H1 (cell line): ENCODE measurements at regions not wholly inside any gene's neighbourhood (a gene's known extent, or its start where the extent isn't known, plus 50 kb on each side); places are given as distances from the start of the nearest gene placed in this dataset.

Experiments used
- CTCF ChIA-PET: fragments of 300-600 bp; sonication (Branson Sonifier 250); formaldehyde crosslinking; loops from one replicate; lab custom pipeline; 2021; ENCODE audit not compliant: partially characterized antibody; lab: Charles Lee
- POLR2A ChIA-PET: fragments of 300-600 bp; sonication (Branson Sonifier 250); formaldehyde crosslinking; loops from one replicate; lab custom pipeline; 2021; ENCODE audit warnings: inconsistent platforms; ENCODE audit not compliant: partially characterized antibody; lab: Charles Lee
- DNase-seq, 2 experiments: peaks; one replicate each; pipeline versions ENCODE4 v3.0.0 to v3.0.0-alpha.2; 2010 to 2022; ENCODE audit warnings: low spot score in 2 of 2, low read depth in 1 of 2, mixed read lengths in 1 of 2
- FAIRE-seq: peaks from 2 replicates; lab custom pipeline; 2011; peaks lifted over from hg19 to GRCh38; lab: Jason Lieb, UNC
- H2AFZ ChIP-seq: 2 replicates; pipeline ENCODE4 v1.8.1; 2012; ENCODE audit warnings: low read length, inconsistent platforms
- H2AK5ac ChIP-seq: 2 replicates; pipeline ENCODE4 v1.6.1; 2013; ENCODE audit warnings: low read depth, low read length
- H2BK120ac ChIP-seq: replicated peaks from 2 replicates; pipeline ENCODE3; 2013; ENCODE audit warnings: low read depth, low read length, inconsistent platforms
- H2BK12ac ChIP-seq: 2 replicates; pipeline ENCODE4 v1.6.1; 2013; ENCODE audit warnings: low read depth, low read length
- H2BK15ac ChIP-seq: 2 replicates; pipeline ENCODE4 v1.6.1; 2013; ENCODE audit warnings: low read length
- H2BK20ac ChIP-seq: 2 replicates; pipeline ENCODE4 v1.6.1; 2013; ENCODE audit warnings: low read length
- H2BK5ac ChIP-seq: 2 replicates; pipeline ENCODE4 v1.6.1; 2013; ENCODE audit warnings: low read depth, low read length
- H3K14ac ChIP-seq: 2 replicates; pipeline ENCODE4 v1.6.1; 2013; ENCODE audit warnings: inconsistent platforms; ENCODE audit not compliant: insufficient read length
- H3K18ac ChIP-seq: 2 replicates; pipeline ENCODE4 v1.6.1; 2013; ENCODE audit warnings: low read length; ENCODE audit errors: extremely low read depth
- H3K23ac ChIP-seq: 2 replicates; pipeline ENCODE4 v1.6.1; 2013; ENCODE audit warnings: inconsistent platforms; ENCODE audit not compliant: insufficient read length
- H3K23me2 ChIP-seq: 2 replicates; pipeline ENCODE4 v1.6.1; 2013; ENCODE audit warnings: low read depth, low read length
- H3K27ac ChIP-seq: 2 replicates; pipeline ENCODE4 v1.6.1; 2011; ENCODE audit warnings: low read depth, low read length, inconsistent platforms
- H3K27me3 ChIP-seq, 4 experiments: replicated peaks in 1 of 4; 1 replicate in 1 of 4; 2 replicates in 3 of 4; pipeline versions ENCODE4 v1.6.1 to v1.8.1; 2011 to 2013; ENCODE audit warnings: low read length in 3 of 4, mild to moderate bottlenecking in 3 of 4, inconsistent platforms in 2 of 4, mixed read lengths in 2 of 4, moderate library complexity in 1 of 4; ENCODE audit not compliant: control insufficient read depth in 3 of 4, insufficient read depth in 3 of 4; ENCODE audit errors: extremely low read depth in 1 of 4
- H3K36me3 ChIP-seq, 4 experiments: 2 replicates each; pipeline versions ENCODE4 v1.6.1 to v1.8.1; 2011 to 2013; ENCODE audit warnings: mild to moderate bottlenecking in 4 of 4, low read length in 3 of 4, moderate library complexity in 2 of 4, control low read depth in 1 of 4, inconsistent platforms in 1 of 4; ENCODE audit not compliant: insufficient read depth in 4 of 4, control insufficient read depth in 2 of 4
- H3K4ac ChIP-seq: replicated peaks from 2 replicates; pipeline ENCODE3; 2013; ENCODE audit warnings: low read length, low read depth, mixed read lengths, inconsistent platforms; ENCODE audit not compliant: insufficient read length
- H3K4me1 ChIP-seq, 4 experiments: replicated peaks in 1 of 4; 1 replicate in 1 of 4; 2 replicates in 3 of 4; pipeline versions ENCODE4 v1.6.1 to v1.8.1; 2011 to 2013; ENCODE audit warnings: low read length in 3 of 4, inconsistent platforms in 2 of 4, mixed read lengths in 1 of 4; ENCODE audit not compliant: insufficient read depth in 4 of 4, control insufficient read depth in 3 of 4
- H3K4me2 ChIP-seq, 2 experiments: 2 replicates each; pipeline versions ENCODE4 v1.6.1 to v1.8.1; 2011 to 2013; ENCODE audit warnings: low read depth in 2 of 2, low read length in 2 of 2, control low read depth in 1 of 2, inconsistent platforms in 1 of 2, mild to moderate bottlenecking in 1 of 2; ENCODE audit not compliant: insufficient read depth in 1 of 2
- H3K4me3 ChIP-seq, 4 experiments: fragments of 200-600, 300-600 bp in 1 of 4; sonication (generic), shearing (Covaris generic), sonication (Bioruptor Twin) in 1 of 4; 2 replicates each; pipeline versions ENCODE4 v1.5.1 to v1.8.1; 2011 to 2016; ENCODE audit warnings: low read length in 4 of 4, low read depth in 3 of 4, control low read depth in 2 of 4, inconsistent platforms in 2 of 4, mild to moderate bottlenecking in 2 of 4, mixed read lengths in 1 of 4, moderate library complexity in 1 of 4; ENCODE audit not compliant: insufficient read depth in 2 of 4; ENCODE audit errors: extremely low read depth in 1 of 4
- H3K56ac ChIP-seq: replicated peaks from 2 replicates; pipeline ENCODE3; 2013; ENCODE audit warnings: low read depth, mild to moderate bottlenecking, mixed read lengths, low read length, inconsistent platforms; ENCODE audit not compliant: insufficient read length
- H3K79me1 ChIP-seq: 2 replicates; pipeline ENCODE4 v1.6.1; 2013; ENCODE audit warnings: low read depth, low read length, control low read depth
- H3K79me2 ChIP-seq, 2 experiments: 2 replicates each; pipeline versions ENCODE4 v1.6.1 to v1.8.1; 2012 to 2013; ENCODE audit warnings: low read length in 2 of 2, mild to moderate bottlenecking in 2 of 2, inconsistent platforms in 1 of 2; ENCODE audit not compliant: insufficient read depth in 2 of 2, control insufficient read depth in 1 of 2
- H3K9ac ChIP-seq, 4 experiments: replicated peaks in 1 of 4; 1 replicate in 1 of 4; 2 replicates in 3 of 4; pipeline versions ENCODE4 v1.6.1 to v1.8.1; 2011 to 2013; ENCODE audit warnings: low read depth in 3 of 4, low read length in 3 of 4, control low read depth in 2 of 4, mild to moderate bottlenecking in 2 of 4, moderate library complexity in 2 of 4, inconsistent platforms in 1 of 4; ENCODE audit errors: extremely low read depth in 1 of 4
- H3K9me3 ChIP-seq, 2 experiments: 2 replicates each; pipeline versions ENCODE4 v1.6.1 to v1.8.1; 2012 to 2013; ENCODE audit warnings: mild to moderate bottlenecking in 2 of 2, moderate library complexity in 2 of 2, control low read depth in 1 of 2, inconsistent platforms in 1 of 2, low read depth in 1 of 2, low read length in 1 of 2, mixed read lengths in 1 of 2; ENCODE audit not compliant: insufficient read depth in 2 of 2
- H4K20me1 ChIP-seq, 2 experiments: replicated peaks in 1 of 2; 2 replicates each; pipeline versions ENCODE3 to v1.8.1; 2011 to 2013; ENCODE audit warnings: inconsistent platforms in 2 of 2, low read length in 2 of 2, mild to moderate bottlenecking in 1 of 2; ENCODE audit not compliant: insufficient read depth in 2 of 2, control insufficient read depth in 1 of 2
- H4K5ac ChIP-seq: 2 replicates; pipeline ENCODE4 v1.6.1; 2013; ENCODE audit warnings: low read length, low read depth, mixed read lengths, inconsistent platforms; ENCODE audit not compliant: insufficient read length
- H4K8ac ChIP-seq: 2 replicates; pipeline ENCODE4 v1.8.0; 2013; ENCODE audit warnings: mild to moderate bottlenecking, moderate library complexity, low read length, inconsistent platforms; ENCODE audit not compliant: insufficient read depth; ENCODE audit errors: extremely low read depth
- H4K91ac ChIP-seq: replicated peaks from 2 replicates; pipeline ENCODE3; 2013; ENCODE audit warnings: low read length, mixed read lengths, inconsistent platforms; ENCODE audit not compliant: insufficient read length
- ASH2L ChIP-seq: fragments of 200-600, 300-600 bp; sonication (generic); IDR thresholded peaks from one replicate; pipeline ENCODE4 v1.7.1; 2017; ENCODE audit warnings: low read length
- BCL11A ChIP-seq, 2 experiments: IDR thresholded peaks; one replicate each; pipeline ENCODE4 v1.6.1; 2011; ENCODE audit warnings: low read depth in 2 of 2, low read length in 2 of 2, mild to moderate bottlenecking in 2 of 2
- CBX8 ChIP-seq: fragments of 300-800, 300-1000 bp; sonication (generic); IDR thresholded peaks from 2 replicates; pipeline ENCODE4 v1.7.1; 2016; ENCODE audit warnings: low read depth, low read length, borderline replicate concordance
- CTBP2 ChIP-seq: IDR thresholded peaks from 2 replicates; pipeline ENCODE4 v1.7.0; 2011; ENCODE audit warnings: borderline replicate concordance, mild to moderate bottlenecking, moderate library complexity, mixed read lengths, low read length; ENCODE audit not compliant: insufficient read depth, insufficient read length
- EZH2 ChIP-seq: fragments of 200-600 bp; sonication (generic); IDR thresholded peaks from 2 replicates; pipeline ENCODE4 v1.7.1; 2012; ENCODE audit warnings: low read depth, mild to moderate bottlenecking, moderate library complexity, low read length, inconsistent platforms; ENCODE audit not compliant: severe bottlenecking
- HDAC6 ChIP-seq: IDR thresholded peaks from one replicate; pipeline ENCODE4 v1.7.1; 2012; ENCODE audit warnings: low read depth, mild to moderate bottlenecking, inconsistent platforms, low read length, moderate library complexity
- RFX5 ChIP-seq: IDR thresholded peaks from 2 replicates; pipeline ENCODE4 v1.6.1; 2011; ENCODE audit warnings: low read depth, low read length, improper control_type of control experiment, borderline replicate concordance
- SP1 ChIP-seq: IDR thresholded peaks from 2 replicates; pipeline ENCODE4 v1.6.1; 2011; ENCODE audit warnings: low read depth, low read length
- WGBS, 2 experiments: shearing (Covaris generic) in 1 of 2; methylation state at CpG; one replicate each; pipeline versions ENCODE4 v1.1.6 to v1.1.7; 2013 to 2015; ENCODE audit warnings: low lambda C conversion rate in 2 of 2, mixed read lengths in 2 of 2, inconsistent platforms in 1 of 2, low coverage in 1 of 2, missing lambda C conversion rate in 1 of 2; ENCODE audit not compliant: insufficient replicate concordance in 2 of 2, insufficient coverage in 1 of 2, insufficient read length in 1 of 2; ENCODE audit errors: extremely low coverage in 1 of 2, missing lambda C conversion rate in 1 of 2; 5-methylcytosine and 5-hydroxymethylcytosine counted together
- TF ChIP-seq, protein P1 (sequence below): IDR thresholded peaks from 2 replicates; pipeline ENCODE4 v1.6.1; 2012; ENCODE audit warnings: inconsistent platforms
- TF ChIP-seq, protein P2 (sequence below): IDR thresholded peaks from 2 replicates; pipeline ENCODE4 v1.6.1; 2011; ENCODE audit warnings: low read length, improper control_type of control experiment
- TF ChIP-seq, protein P3 (sequence below): IDR thresholded peaks from 2 replicates; pipeline ENCODE4 v1.6.1; 2012; ENCODE audit warnings: low read length, inconsistent platforms

DNA sequence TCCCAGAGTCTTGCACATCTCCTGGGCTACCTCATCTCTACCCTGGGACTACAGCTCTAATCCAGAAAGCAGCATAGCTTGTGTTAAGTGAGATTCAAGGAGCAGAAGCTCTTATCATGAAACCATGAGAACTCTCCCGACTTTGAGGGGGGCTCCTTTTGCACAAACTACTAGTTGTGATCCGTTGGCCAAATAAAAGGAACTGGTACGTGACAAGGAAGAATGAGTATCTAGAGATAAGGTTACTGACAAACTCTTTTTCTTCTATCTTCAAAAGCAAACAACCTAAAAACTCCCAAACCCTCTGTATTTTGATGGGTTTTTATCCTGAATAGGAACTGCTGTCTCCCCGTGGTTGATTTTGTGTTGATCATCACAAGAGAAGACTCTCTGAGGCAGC lies 168.5 kb downstream of the SLC24A2 start:
- no peaks in the 10 kb centered on the region for H3K9me3 ChIP-seq
- H2BK15ac ChIP-seq, result no peak overlapping the region
- no peaks in the 10 kb centered on the region for H4K20me1 ChIP-seq
- no peak overlapping the region for H3K56ac ChIP-seq
- H3K4me1 ChIP-seq, result no peaks in the 10 kb centered on the region
- no peaks in the 10 kb centered on the region for H3K79me1 ChIP-seq
- no peak overlapping the region for H3K18ac ChIP-seq
- FAIRE-seq, result no peak
- H3K4me2 ChIP-seq, result no peak overlapping the region
- no peak overlapping the region for H3K4ac ChIP-seq
- H4K8ac ChIP-seq, result no peak overlapping the region
- no peak for DNase-seq
- H4K5ac ChIP-seq, result no peak overlapping the region
- H3K27ac ChIP-seq, result no peak overlapping the region
- H3K23ac ChIP-seq, result no peak overlapping the region
- CTCF ChIA-PET, result interaction anchor here (0.7 to 2.1 kb wide), 3 partner anchors 19 to 302 kb away, joined by 3 to 4 read pairs (median 3); no protein-coding TSS in a partner anchor
- no peak overlapping the region for H2BK5ac ChIP-seq
- no peaks in the 10 kb centered on the region for H3K36me3 ChIP-seq
- H2BK20ac ChIP-seq, result no peak overlapping the region
- H2AK5ac ChIP-seq, result no peak overlapping the region
- H2BK120ac ChIP-seq, result no peak overlapping the region
- H4K91ac ChIP-seq, result no peak overlapping the region
- H3K23me2 ChIP-seq, result no peaks in the 10 kb centered on the region
- WGBS, 2 experiments, result 92% methylated on average over 4 of the region's 4 CpGs; no CpG with 5 or more reads in 1 of the 2 experiments
- no peak overlapping the region for H3K4me3 ChIP-seq
- no peak overlapping the region for H3K14ac ChIP-seq
- no peaks in the 10 kb centered on the region for H3K27me3 ChIP-seq
- no peak overlapping the region for H3K9ac ChIP-seq
- H2AFZ ChIP-seq, result no peak overlapping the region
- no peaks in the 10 kb centered on the region for H3K79me2 ChIP-seq
- POLR2A ChIA-PET, result no interaction called here
- H2BK12ac ChIP-seq, result no peak overlapping the region
- TF ChIP-seq RFX5 (no peak), HDAC6 (no peak), SP1 (no peak), CTBP2 (no peak), BCL11A (IDR thresholded peaks at IDR 0.05; ENCODE audit: low read depth in 2 of 2, low read length in 2 of 2) (no peak), ASH2L (no peak), CBX8 (no peak), EZH2 (no peak)
- TF ChIP-seq, protein P1, sequence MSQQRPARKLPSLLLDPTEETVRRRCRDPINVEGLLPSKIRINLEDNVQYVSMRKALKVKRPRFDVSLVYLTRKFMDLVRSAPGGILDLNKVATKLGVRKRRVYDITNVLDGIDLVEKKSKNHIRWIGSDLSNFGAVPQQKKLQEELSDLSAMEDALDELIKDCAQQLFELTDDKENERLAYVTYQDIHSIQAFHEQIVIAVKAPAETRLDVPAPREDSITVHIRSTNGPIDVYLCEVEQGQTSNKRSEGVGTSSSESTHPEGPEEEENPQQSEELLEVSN, result no peak
- TF ChIP-seq, protein P2, sequence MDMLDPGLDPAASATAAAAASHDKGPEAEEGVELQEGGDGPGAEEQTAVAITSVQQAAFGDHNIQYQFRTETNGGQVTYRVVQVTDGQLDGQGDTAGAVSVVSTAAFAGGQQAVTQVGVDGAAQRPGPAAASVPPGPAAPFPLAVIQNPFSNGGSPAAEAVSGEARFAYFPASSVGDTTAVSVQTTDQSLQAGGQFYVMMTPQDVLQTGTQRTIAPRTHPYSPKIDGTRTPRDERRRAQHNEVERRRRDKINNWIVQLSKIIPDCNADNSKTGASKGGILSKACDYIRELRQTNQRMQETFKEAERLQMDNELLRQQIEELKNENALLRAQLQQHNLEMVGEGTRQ, result no peak
- TF ChIP-seq, protein P3, sequence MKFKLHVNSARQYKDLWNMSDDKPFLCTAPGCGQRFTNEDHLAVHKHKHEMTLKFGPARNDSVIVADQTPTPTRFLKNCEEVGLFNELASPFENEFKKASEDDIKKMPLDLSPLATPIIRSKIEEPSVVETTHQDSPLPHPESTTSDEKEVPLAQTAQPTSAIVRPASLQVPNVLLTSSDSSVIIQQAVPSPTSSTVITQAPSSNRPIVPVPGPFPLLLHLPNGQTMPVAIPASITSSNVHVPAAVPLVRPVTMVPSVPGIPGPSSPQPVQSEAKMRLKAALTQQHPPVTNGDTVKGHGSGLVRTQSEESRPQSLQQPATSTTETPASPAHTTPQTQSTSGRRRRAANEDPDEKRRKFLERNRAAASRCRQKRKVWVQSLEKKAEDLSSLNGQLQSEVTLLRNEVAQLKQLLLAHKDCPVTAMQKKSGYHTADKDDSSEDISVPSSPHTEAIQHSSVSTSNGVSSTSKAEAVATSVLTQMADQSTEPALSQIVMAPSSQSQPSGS, result no peak
